ENCODE measurements at regions not wholly inside any gene's neighbourhood (a gene's known extent, or its start where the extent isn't known, plus 50 kb on each side); places are given as distances from the start of the nearest gene placed in this dataset.

- POLR2A ChIA-PET = no interaction called here
- H3K36me3 ChIP-seq (ENCODE audit: control insufficient read depth in 2 of 2, insufficient read depth in 1 of 2, low read length in 2 of 2) = no peaks in the 10 kb centered on the region
- CTCF ChIA-PET = no interaction called here
Observed at GRCh38 chr13:73681015-73681414, 453.2 kb downstream of the KLF12 start.

GRCh38 chr13:73677048-73677601 lies 457.1 kb downstream of the KLF12 start:
- no peaks in the 10 kb centered on the region for H3K4me1 ChIP-seq (ENCODE audit: control insufficient read depth, insufficient read depth, low read length)
- H3K4me3 ChIP-seq (ENCODE audit: low read depth, low read length) = no peak overlapping the region
- no peak overlapping the region for H3K27ac ChIP-seq (ENCODE audit: extremely low read depth, low read depth, low read length)
- ChIA-PET CTCF (no interaction called here), POLR2A (no interaction called here)
- no peaks in the 10 kb centered on the region for H3K36me3 ChIP-seq (ENCODE audit: control insufficient read depth in 2 of 2, insufficient read depth in 1 of 2, low read length in 2 of 2)
- no peaks in the 10 kb centered on the region for H3K9me3 ChIP-seq (ENCODE audit: control insufficient read depth, insufficient read depth, low read depth, low read length)
- TF ChIP-seq ZNF18 (tag by site-specific recombination; IDR thresholded peaks at IDR 0.05) (peak; percentile 73), RBAK (tag by site-specific recombination; IDR thresholded peaks at IDR 0.05) (no peak)

More at GRCh38 chr13:73681015-73681414, 453.2 kb downstream of the KLF12 start:
- H3K4me3 ChIP-seq (ENCODE audit: low read depth, low read length) = no peak overlapping the region
- H3K4me1 ChIP-seq (ENCODE audit: control insufficient read depth, insufficient read depth, low read length) = no peaks in the 10 kb centered on the region
- no peak for TF ChIP-seq ZNF16 (tag by site-specific recombination; IDR thresholded peaks at IDR 0.05; ENCODE audit: low read depth)
- H3K9me3 ChIP-seq (ENCODE audit: control insufficient read depth, insufficient read depth, low read depth, low read length) = no peaks in the 10 kb centered on the region
- H3K27ac ChIP-seq (ENCODE audit: extremely low read depth, low read depth, low read length) = no peak overlapping the region

- CTCF ChIA-PET = no interaction called here
- Histone ChIP-seq H3K4me3 (ENCODE audit: low read depth, low read length) (no peak overlapping the region), H3K9me3 (ENCODE audit: control insufficient read depth, insufficient read depth, low read depth, low read length) (no peaks in the 10 kb centered on the region), H3K4me1 (ENCODE audit: control insufficient read depth, insufficient read depth, low read length) (no peaks in the 10 kb centered on the region), H3K27ac (ENCODE audit: extremely low read depth, low read depth, low read length) (no peak overlapping the region), H3K36me3 (ENCODE audit: control insufficient read depth in 2 of 2, insufficient read depth in 1 of 2, low read length in 2 of 2) (no peaks in the 10 kb centered on the region)
- POLR2A ChIA-PET = no interaction called here
- no peak for TF ChIP-seq ZNF155 (tag by site-specific recombination; IDR thresholded peaks at IDR 0.05)
- no peak for TF ChIP-seq ZNF48 (tag by site-specific recombination; IDR thresholded peaks at IDR 0.05)
- no peak for TF ChIP-seq SCRT2 (tag by site-specific recombination; IDR thresholded peaks at IDR 0.05)
- no peak for TF ChIP-seq ZNF544 (tag by site-specific recombination; IDR thresholded peaks at IDR 0.05)
- TF ChIP-seq ZNF660 (tag by site-specific recombination; IDR thresholded peaks at IDR 0.05) = no peak
Observed at GRCh38 chr13:73676550-73677047, 457.6 kb downstream of the KLF12 start.

- no peak overlapping the region for H3K27ac ChIP-seq (ENCODE audit: extremely low read depth, low read depth, low read length)
- TF ChIP-seq ZNF571 (tag by site-specific recombination; IDR thresholded peaks at IDR 0.05) = no peak
- no peak for TF ChIP-seq ZNF830 (tag by site-specific recombination; IDR thresholded peaks at IDR 0.05; ENCODE audit: low read depth)
- TF ChIP-seq ZNF423 (tag by site-specific recombination; IDR thresholded peaks at IDR 0.05) = no peak
- no peak for TF ChIP-seq ZNF311 (tag by site-specific recombination; IDR thresholded peaks at IDR 0.05; ENCODE audit: borderline replicate concordance)
- TF ChIP-seq YY2 (tag by site-specific recombination; IDR thresholded peaks at IDR 0.05) = no peak
- TF ChIP-seq ZNF624 (tag by site-specific recombination; IDR thresholded peaks at IDR 0.05) = no peak
- TF ChIP-seq ZNF629 (tag by site-specific recombination; IDR thresholded peaks at IDR 0.05) = no peak
- TF ChIP-seq ZNF701 (tag by site-specific recombination; IDR thresholded peaks at IDR 0.05) = no peak
- no peak for TF ChIP-seq ZFP69B (tag by site-specific recombination; IDR thresholded peaks at IDR 0.05)
- no peak for TF ChIP-seq PATZ1 (tag by site-specific recombination; IDR thresholded peaks at IDR 0.05)
- TF ChIP-seq BCL11A (tag by site-specific recombination; IDR thresholded peaks at IDR 0.05; ENCODE audit: low read depth) = no peak
- no peak for TF ChIP-seq ZNF76 (tag by site-specific recombination; IDR thresholded peaks at IDR 0.05; ENCODE audit: borderline replicate concordance, low read depth)
- no peak for TF ChIP-seq ZNF146 (tag by site-specific recombination; IDR thresholded peaks at IDR 0.05)
- TF ChIP-seq ZNF148 (tag by site-specific recombination; IDR thresholded peaks at IDR 0.05; ENCODE audit: borderline replicate concordance) = no peak
- H3K9me3 ChIP-seq (ENCODE audit: control insufficient read depth, insufficient read depth, low read depth, low read length) = no peaks in the 10 kb centered on the region
- H3K4me3 ChIP-seq (ENCODE audit: low read depth, low read length) = no peak overlapping the region
- CTCF ChIA-PET = no interaction called here
- no peaks in the 10 kb centered on the region for H3K4me1 ChIP-seq (ENCODE audit: control insufficient read depth, insufficient read depth, low read length)
- POLR2A ChIA-PET = no interaction called here
- no peaks in the 10 kb centered on the region for H3K36me3 ChIP-seq (ENCODE audit: control insufficient read depth in 2 of 2, insufficient read depth in 1 of 2, low read length in 2 of 2)
Observed at GRCh38 chr13:73675821-73676220, 458.4 kb downstream of the KLF12 start.

All from HEK293 (cell line).